ENCODE measurements at regions not wholly inside any gene's neighbourhood (a gene's known extent, or its start where the extent isn't known, plus 50 kb on each side); places are given as distances from the start of the nearest gene placed in this dataset.

- TF ChIP-seq, protein P1, sequence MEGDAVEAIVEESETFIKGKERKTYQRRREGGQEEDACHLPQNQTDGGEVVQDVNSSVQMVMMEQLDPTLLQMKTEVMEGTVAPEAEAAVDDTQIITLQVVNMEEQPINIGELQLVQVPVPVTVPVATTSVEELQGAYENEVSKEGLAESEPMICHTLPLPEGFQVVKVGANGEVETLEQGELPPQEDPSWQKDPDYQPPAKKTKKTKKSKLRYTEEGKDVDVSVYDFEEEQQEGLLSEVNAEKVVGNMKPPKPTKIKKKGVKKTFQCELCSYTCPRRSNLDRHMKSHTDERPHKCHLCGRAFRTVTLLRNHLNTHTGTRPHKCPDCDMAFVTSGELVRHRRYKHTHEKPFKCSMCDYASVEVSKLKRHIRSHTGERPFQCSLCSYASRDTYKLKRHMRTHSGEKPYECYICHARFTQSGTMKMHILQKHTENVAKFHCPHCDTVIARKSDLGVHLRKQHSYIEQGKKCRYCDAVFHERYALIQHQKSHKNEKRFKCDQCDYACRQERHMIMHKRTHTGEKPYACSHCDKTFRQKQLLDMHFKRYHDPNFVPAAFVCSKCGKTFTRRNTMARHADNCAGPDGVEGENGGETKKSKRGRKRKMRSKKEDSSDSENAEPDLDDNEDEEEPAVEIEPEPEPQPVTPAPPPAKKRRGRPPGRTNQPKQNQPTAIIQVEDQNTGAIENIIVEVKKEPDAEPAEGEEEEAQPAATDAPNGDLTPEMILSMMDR (conservative IDR thresholded peaks at IDR 0.05; ENCODE audit: low read depth, low read length) = no peak
- H3K4me3 ChIP-seq (ENCODE audit: low read depth, low read length) = no peak overlapping the region
- no peak for DNase-seq (ENCODE audit: low read depth)
These were observed 111.2 kb upstream of the SLC39A10 start for GRCh38 chr2:195545811-195546210.

DNA sequence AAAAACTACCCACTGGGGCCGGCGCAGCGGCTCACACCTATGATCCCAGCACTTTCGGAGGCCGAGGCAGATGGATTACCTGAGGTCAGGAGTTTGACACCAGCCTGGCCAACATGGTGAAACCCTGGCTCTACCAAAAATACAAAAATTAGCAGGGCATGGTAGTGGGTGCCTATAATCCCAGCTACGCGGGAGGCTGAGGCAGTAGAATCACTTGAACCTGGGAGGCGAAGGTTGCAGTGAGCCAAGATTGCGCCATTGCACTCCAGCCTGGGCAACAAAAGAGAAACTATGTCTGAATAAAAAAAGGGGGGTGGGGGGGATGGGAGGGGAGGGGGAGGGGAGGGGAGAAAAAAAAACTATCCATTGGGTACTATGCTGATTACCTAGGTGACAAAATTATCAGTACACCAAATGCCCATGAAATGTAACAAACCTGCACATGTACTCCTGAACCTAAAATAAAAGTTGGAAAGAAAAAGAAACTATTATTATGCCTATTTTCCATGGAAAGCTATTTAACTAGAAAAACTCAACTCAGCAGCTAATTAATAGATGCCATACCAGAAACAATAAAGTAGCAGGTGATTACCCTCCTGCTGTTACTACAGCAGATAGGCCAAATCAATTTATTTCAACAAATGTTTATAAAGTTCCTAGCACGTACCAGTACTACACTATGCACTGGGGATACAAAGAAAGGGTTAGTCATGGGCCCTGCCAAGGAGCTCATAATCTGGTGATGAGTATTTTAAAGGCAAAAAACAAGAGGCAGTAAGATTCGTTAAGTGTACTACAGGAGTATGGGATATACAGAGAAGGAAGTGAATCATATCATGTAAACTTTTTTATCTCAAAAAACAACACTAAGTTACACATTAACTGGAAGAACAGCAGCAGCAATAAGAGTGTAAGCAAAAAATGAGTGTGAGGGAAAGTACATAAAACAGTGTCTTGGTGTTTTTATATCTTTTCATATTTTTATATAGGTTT, 112.8 kb upstream of the SLC39A10 start:
- DNase-seq (ENCODE audit: low read depth) = peak; percentile 75
- TF ChIP-seq, protein P1 (conservative IDR thresholded peaks at IDR 0.05; ENCODE audit: low read depth, low read length) = no peak
- H3K4me3 ChIP-seq (ENCODE audit: low read depth, low read length) = no peak overlapping the region

GRCh38 chr2:195543063-195543462, 114.0 kb upstream of the SLC39A10 start:
- H3K4me3 ChIP-seq (ENCODE audit: low read depth, low read length) = no peak overlapping the region
- TF ChIP-seq, protein P1 (conservative IDR thresholded peaks at IDR 0.05; ENCODE audit: low read depth, low read length) = no peak
- no peak for DNase-seq (ENCODE audit: low read depth)

- DNase-seq (ENCODE audit: low read depth) = no peak
- no peak overlapping the region for H3K4me3 ChIP-seq (ENCODE audit: low read depth, low read length)
- TF ChIP-seq, protein P1 (conservative IDR thresholded peaks at IDR 0.05; ENCODE audit: low read depth, low read length) = no peak
These were observed 115.0 kb upstream of the SLC39A10 start for GRCh38 chr2:195542067-195542466.

- H3K4me3 ChIP-seq (ENCODE audit: low read depth, low read length) = no peak overlapping the region
- TF ChIP-seq, protein P1 (conservative IDR thresholded peaks at IDR 0.05; ENCODE audit: low read depth, low read length) = no peak
- DNase-seq (ENCODE audit: low read depth) = no peak
These were observed 118.1 kb upstream of the SLC39A10 start for GRCh38 chr2:195538937-195539336.

DNA sequence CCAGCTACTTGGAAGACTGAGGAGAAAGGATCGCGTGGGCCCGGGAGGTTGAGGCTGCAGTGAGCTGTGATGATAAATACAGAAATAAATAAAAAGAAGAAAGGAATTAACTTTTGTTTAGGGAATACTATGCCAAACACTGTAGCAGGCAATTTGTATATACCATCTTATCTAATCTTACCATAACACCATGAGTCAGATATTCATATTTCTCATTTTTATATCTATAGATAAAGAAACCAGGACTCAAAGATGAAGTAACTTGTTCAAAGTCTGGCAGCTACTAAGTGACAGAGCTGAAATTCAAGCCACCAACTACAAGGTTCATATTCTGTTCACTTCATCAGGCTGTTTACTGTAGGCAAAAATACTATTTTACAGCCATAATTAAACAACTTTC, 119.2 kb upstream of the SLC39A10 start:
- no peak overlapping the region for H3K4me3 ChIP-seq (ENCODE audit: low read depth, low read length)
- TF ChIP-seq, protein P1 (conservative IDR thresholded peaks at IDR 0.05; ENCODE audit: low read depth, low read length) = no peak
- DNase-seq (ENCODE audit: low read depth) = no peak

- TF ChIP-seq, protein P1 (conservative IDR thresholded peaks at IDR 0.05; ENCODE audit: low read depth, low read length) = no peak
- DNase-seq (ENCODE audit: low read depth) = no peak
- H3K4me3 ChIP-seq (ENCODE audit: low read depth, low read length) = no peak overlapping the region
These were observed 120.1 kb upstream of the SLC39A10 start for GRCh38 chr2:195536906-195537305.

Measured in choroid plexus epithelial cell (primary cell).